ENCODE measurements at regions not wholly inside any gene's neighbourhood (a gene's known extent, or its start where the extent isn't known, plus 50 kb on each side); places are given as distances from the start of the nearest gene placed in this dataset.
A peak's percentile ranks its signal among the peaks of the same experiment; 100 is the strongest.

GRCh38 chr4:98210281-98210680 lies 50.9 kb upstream of the RAP1GDS1 start:
- Histone ChIP-seq H3K4me2 (no peak overlapping the region), H3K4me3 (no peak overlapping the region), H3K4me1 (replicated peaks; ENCODE audit: insufficient read depth) (no peaks in the 10 kb centered on the region), H3K36me3 (ENCODE audit: low read depth) (no peaks in the 10 kb centered on the region), H3F3A (ENCODE audit: insufficient read depth, low read depth) (no peaks in the 10 kb centered on the region), H4K20me1 (ENCODE audit: insufficient read depth) (no peaks in the 10 kb centered on the region), H3K27ac (no peak overlapping the region), H3K79me2 (ENCODE audit: low read depth) (no peaks in the 10 kb centered on the region), H2AFZ (no peak overlapping the region), H3K27me3 (ENCODE audit: insufficient read depth, low read depth) (no peaks in the 10 kb centered on the region), H3K9me3 (ENCODE audit: insufficient read depth, low read depth) (no peaks in the 10 kb centered on the region), H3K9me2 (ENCODE audit: insufficient read depth) (no peaks in the 10 kb centered on the region)
- CTCF ChIA-PET: no interaction called here
- no peak for TF ChIP-seq CTCF (conservative IDR thresholded peaks at IDR 0.05)
- TF ChIP-seq EZH2 (IDR thresholded peaks at IDR 0.05; ENCODE audit: low read depth): no peak
- no peak for DNase-seq
- intact Hi-C loops (cut with micrococcal nuclease; ENCODE audit: unreplicated experiment): no loop called here
- BruUV-seq (replicated peaks): no TSS peak
- POLR2A ChIA-PET (ENCODE audit: unreplicated experiment): no interaction called here

GRCh38 chr4:98209111-98209510 lies 52.1 kb upstream of the RAP1GDS1 start:
- Histone ChIP-seq H2AFZ (0 out of 2 replicates have a peak overlapping the region, but pooled peaks have one; percentile 39), H3K79me2 (ENCODE audit: low read depth) (no peaks in the 10 kb centered on the region), H3F3A (ENCODE audit: insufficient read depth, low read depth) (no peaks in the 10 kb centered on the region), H3K9me3 (ENCODE audit: insufficient read depth, low read depth) (no peaks in the 10 kb centered on the region), H3K27me3 (ENCODE audit: insufficient read depth, low read depth) (no peaks in the 10 kb centered on the region), H3K9me2 (ENCODE audit: insufficient read depth) (no peaks in the 10 kb centered on the region), H3K4me2 (no peak overlapping the region), H3K4me3 (no peak overlapping the region), H3K27ac (no peak overlapping the region), H4K20me1 (ENCODE audit: insufficient read depth) (no peaks in the 10 kb centered on the region), H3K36me3 (ENCODE audit: low read depth) (no peaks in the 10 kb centered on the region), H3K4me1 (replicated peaks; ENCODE audit: insufficient read depth) (no peaks in the 10 kb centered on the region)
- intact Hi-C loops (cut with micrococcal nuclease; ENCODE audit: unreplicated experiment): no loop called here
- ChIA-PET CTCF (no interaction called here), POLR2A (ENCODE audit: unreplicated experiment) (no interaction called here)
- DNase-seq: no peak
- no TSS peak for BruUV-seq (replicated peaks)
- TF ChIP-seq EZH2 (IDR thresholded peaks at IDR 0.05; ENCODE audit: low read depth) (no peak), CTCF (conservative IDR thresholded peaks at IDR 0.05) (no peak)

- Histone ChIP-seq H3K4me3 (no peak overlapping the region), H3K27me3 (ENCODE audit: insufficient read depth, low read depth) (no peaks in the 10 kb centered on the region), H3K4me1 (replicated peaks; ENCODE audit: insufficient read depth) (no peaks in the 10 kb centered on the region), H3K4me2 (no peak overlapping the region), H3K9me2 (ENCODE audit: insufficient read depth) (no peaks in the 10 kb centered on the region), H2AFZ (no peak overlapping the region), H3K27ac (no peak overlapping the region), H3K79me2 (ENCODE audit: low read depth) (no peaks in the 10 kb centered on the region), H3K9me3 (ENCODE audit: insufficient read depth, low read depth) (no peaks in the 10 kb centered on the region), H3F3A (ENCODE audit: insufficient read depth, low read depth) (no peaks in the 10 kb centered on the region), H4K20me1 (ENCODE audit: insufficient read depth) (no peaks in the 10 kb centered on the region), H3K36me3 (ENCODE audit: low read depth) (no peaks in the 10 kb centered on the region)
- BruUV-seq (replicated peaks): no TSS peak
- no peak for DNase-seq
- POLR2A ChIA-PET (ENCODE audit: unreplicated experiment): no interaction called here
- intact Hi-C loops (cut with micrococcal nuclease; ENCODE audit: unreplicated experiment): no loop called here
- CTCF ChIA-PET: no interaction called here
- TF ChIP-seq EZH2 (IDR thresholded peaks at IDR 0.05; ENCODE audit: low read depth) (no peak), CTCF (conservative IDR thresholded peaks at IDR 0.05) (no peak)
Measured at GRCh38 chr4:98204236-98204553, 57.0 kb upstream of the RAP1GDS1 start.

Measured in PC-9 (cell line).